ENCODE measurements at regions not wholly inside any gene's neighbourhood (a gene's known extent, or its start where the extent isn't known, plus 50 kb on each side); places are given as distances from the start of the nearest gene placed in this dataset.

DNA sequence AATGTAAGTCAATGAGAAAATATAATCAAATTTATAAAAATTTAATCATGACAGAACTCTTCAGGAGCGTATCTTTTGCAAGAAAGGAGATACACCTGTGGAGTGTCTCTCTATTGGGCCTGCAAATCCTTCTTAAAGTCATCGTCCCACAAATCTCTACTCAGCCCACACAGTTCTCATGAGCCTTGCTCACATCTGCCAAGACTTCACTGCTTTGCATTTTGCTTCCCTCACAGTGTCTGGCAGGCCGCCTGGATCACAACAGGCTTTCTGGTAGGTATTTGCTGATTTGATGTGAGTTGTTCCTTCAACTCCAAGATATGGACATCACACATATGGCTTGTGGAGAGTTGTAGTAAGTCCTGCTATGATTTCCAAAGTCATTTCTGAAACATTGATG, 183.1 kb upstream of the ARX start:
- H3K27me3 Mint-ChIP-seq (ENCODE audit: low read depth, poor library complexity): peaks cover 4% of the 10 kb centered on the region
- H3K4me1 Mint-ChIP-seq: no peaks in the 10 kb centered on the region
- H3K4me3 Mint-ChIP-seq: no peak overlapping the region
- no peak overlapping the region for H3K27ac Mint-ChIP-seq
- DNase-seq: no peak
- no peaks in the 10 kb centered on the region for H3K36me3 Mint-ChIP-seq (ENCODE audit: low read depth)
- TF ChIP-seq, protein P1, sequence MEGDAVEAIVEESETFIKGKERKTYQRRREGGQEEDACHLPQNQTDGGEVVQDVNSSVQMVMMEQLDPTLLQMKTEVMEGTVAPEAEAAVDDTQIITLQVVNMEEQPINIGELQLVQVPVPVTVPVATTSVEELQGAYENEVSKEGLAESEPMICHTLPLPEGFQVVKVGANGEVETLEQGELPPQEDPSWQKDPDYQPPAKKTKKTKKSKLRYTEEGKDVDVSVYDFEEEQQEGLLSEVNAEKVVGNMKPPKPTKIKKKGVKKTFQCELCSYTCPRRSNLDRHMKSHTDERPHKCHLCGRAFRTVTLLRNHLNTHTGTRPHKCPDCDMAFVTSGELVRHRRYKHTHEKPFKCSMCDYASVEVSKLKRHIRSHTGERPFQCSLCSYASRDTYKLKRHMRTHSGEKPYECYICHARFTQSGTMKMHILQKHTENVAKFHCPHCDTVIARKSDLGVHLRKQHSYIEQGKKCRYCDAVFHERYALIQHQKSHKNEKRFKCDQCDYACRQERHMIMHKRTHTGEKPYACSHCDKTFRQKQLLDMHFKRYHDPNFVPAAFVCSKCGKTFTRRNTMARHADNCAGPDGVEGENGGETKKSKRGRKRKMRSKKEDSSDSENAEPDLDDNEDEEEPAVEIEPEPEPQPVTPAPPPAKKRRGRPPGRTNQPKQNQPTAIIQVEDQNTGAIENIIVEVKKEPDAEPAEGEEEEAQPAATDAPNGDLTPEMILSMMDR (IDR thresholded peaks at IDR 0.05): no peak
- no peaks in the 10 kb centered on the region for H3K9me3 Mint-ChIP-seq

DNA sequence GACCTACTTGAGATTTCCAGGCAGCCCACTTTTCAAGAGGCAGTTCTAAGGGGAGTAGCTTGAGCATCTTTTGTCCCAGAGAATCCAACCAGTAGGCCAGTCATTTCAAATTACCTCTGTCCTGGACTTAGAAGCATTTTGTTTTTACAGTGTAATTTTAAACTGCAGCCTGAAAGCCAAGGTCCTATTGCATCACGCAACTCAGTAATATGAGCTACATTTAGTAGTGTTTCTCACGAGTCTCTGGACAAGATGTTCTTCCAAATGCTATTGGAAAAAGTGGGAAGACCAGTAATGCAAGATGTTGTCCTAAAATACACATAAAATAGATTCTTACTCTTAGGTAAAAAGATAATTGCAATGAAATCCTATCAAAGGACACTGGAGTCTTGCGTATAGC, 182.5 kb upstream of the ARX start:
- Mint-ChIP-seq H3K36me3 (ENCODE audit: low read depth) (no peaks in the 10 kb centered on the region), H3K27me3 (ENCODE audit: low read depth, poor library complexity) (peaks cover 4% of the 10 kb centered on the region), H3K4me1 (no peaks in the 10 kb centered on the region), H3K9me3 (no peaks in the 10 kb centered on the region), H3K27ac (no peak overlapping the region), H3K4me3 (no peak overlapping the region)
- DNase-seq: no peak
- TF ChIP-seq, protein P1 (IDR thresholded peaks at IDR 0.05): no peak

DNA sequence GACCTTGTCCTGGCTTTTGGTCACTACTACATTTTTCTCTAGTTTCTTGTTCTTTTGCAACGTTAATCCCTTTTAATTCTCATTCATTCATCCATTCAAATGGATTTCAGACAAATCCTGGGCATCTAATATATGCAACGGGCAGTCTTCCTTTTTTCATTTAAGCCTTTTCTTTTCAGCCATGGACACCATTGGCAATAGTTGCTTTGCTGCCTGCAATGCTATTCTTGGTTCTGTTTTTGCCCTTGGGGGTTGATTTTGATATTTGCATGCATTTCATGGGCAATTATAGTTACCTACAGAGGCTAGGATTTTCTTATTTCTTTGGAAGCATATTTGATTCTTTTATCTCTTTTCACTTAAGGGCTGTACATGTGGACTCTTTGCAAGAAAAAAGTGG, 180.5 kb upstream of the ARX start:
- Mint-ChIP-seq H3K9me3 (no peaks in the 10 kb centered on the region), H3K4me1 (no peaks in the 10 kb centered on the region), H3K27ac (no peak overlapping the region), H3K4me3 (no peak overlapping the region), H3K27me3 (ENCODE audit: low read depth, poor library complexity) (peaks cover 8% of the 10 kb centered on the region), H3K36me3 (ENCODE audit: low read depth) (no peaks in the 10 kb centered on the region)
- TF ChIP-seq, protein P1 (IDR thresholded peaks at IDR 0.05): no peak
- no peak for DNase-seq

DNA sequence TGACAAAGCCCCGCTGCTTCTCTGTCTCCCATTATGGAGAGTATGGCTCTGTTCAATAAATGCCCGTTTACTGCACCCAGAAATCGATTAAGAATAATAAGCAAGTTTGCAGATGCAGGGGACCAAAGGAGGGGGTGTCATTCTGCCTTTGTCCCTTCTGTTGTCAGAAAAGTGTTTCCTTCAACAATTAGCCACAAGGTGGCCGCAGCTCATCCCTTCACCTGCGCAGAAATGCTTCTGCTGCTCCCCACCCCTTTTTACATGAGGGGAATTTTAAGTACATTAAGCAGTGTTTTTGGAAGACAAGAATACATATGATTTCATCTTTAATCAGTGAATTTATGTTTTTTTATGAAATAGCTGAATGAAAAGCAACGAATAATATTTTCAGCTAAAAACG, 175.6 kb upstream of the ARX start:
- H3K27me3 Mint-ChIP-seq (ENCODE audit: low read depth, poor library complexity): peaks cover 4% of the 10 kb centered on the region
- no peak overlapping the region for H3K4me3 Mint-ChIP-seq
- H3K27ac Mint-ChIP-seq: no peak overlapping the region
- no peaks in the 10 kb centered on the region for H3K4me1 Mint-ChIP-seq
- peak; percentile 10 for DNase-seq
- no peaks in the 10 kb centered on the region for H3K36me3 Mint-ChIP-seq (ENCODE audit: low read depth)
- peaks cover 7% of the 10 kb centered on the region for H3K9me3 Mint-ChIP-seq
- TF ChIP-seq, protein P1 (IDR thresholded peaks at IDR 0.05): peak; percentile 32

DNA sequence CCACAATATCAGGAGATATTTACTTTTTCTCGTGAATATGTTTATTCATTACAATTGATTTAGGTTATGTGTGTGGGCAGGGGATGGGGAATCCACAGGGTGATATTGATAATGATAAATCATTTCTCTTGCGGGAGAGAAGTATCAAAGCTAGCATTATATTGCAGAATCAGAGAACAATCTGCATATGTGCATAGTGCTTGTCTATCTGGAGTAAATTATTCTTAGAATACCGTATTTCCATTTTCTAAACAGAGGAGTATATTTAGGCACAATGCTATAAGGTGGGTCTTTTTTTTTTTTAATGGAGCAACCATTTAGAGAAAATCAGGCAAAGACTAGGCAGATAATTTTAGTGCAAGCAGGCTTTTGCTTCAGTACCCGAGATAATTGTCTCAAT, 166.0 kb upstream of the ARX start:
- peaks cover under 1% of the 10 kb centered on the region for H3K9me3 Mint-ChIP-seq
- H3K27me3 Mint-ChIP-seq (ENCODE audit: low read depth, poor library complexity): peaks cover 12% of the 10 kb centered on the region
- H3K4me3 Mint-ChIP-seq: no peak overlapping the region
- DNase-seq: no peak
- H3K27ac Mint-ChIP-seq: no peak overlapping the region
- TF ChIP-seq, protein P1 (IDR thresholded peaks at IDR 0.05): no peak
- no peaks in the 10 kb centered on the region for H3K36me3 Mint-ChIP-seq (ENCODE audit: low read depth)
- peaks cover 14% of the 10 kb centered on the region for H3K4me1 Mint-ChIP-seq

DNA sequence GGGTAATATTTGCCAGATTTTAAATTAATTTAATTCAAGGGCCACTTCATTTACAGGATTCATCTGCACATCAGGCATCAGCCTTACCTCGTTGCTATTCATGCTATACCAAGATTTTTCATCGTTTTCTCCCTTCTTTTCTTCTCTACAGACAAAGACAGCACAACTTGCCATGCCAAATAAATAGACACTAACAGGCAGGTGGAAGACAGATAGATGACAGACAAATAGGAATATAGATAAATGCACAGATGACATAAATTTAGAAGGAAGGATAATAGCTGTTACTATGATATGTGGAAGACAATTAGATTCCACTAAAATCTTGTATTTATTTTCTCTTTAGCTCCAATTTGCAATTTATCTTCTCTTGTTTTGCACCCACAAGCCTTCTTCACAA, 164.5 kb upstream of the ARX start:
- peaks cover 12% of the 10 kb centered on the region for H3K27me3 Mint-ChIP-seq (ENCODE audit: low read depth, poor library complexity)
- peaks cover 14% of the 10 kb centered on the region for H3K4me1 Mint-ChIP-seq
- no peaks in the 10 kb centered on the region for H3K9me3 Mint-ChIP-seq
- H3K27ac Mint-ChIP-seq: no peak overlapping the region
- H3K36me3 Mint-ChIP-seq (ENCODE audit: low read depth): no peaks in the 10 kb centered on the region
- no peak overlapping the region for H3K4me3 Mint-ChIP-seq
- TF ChIP-seq, protein P1 (IDR thresholded peaks at IDR 0.05): no peak
- no peak for DNase-seq
